B cell (primary cell): ENCODE measurements at regions not wholly inside any gene's neighbourhood (a gene's known extent, or its start where the extent isn't known, plus 50 kb on each side); places are given as distances from the start of the nearest gene placed in this dataset.

Experiments
- CTCF ChIP-seq: fragments of 200-600 bp; IDR thresholded peaks from one replicate; pipeline ENCODE4 v1.8.0; 2022; ENCODE audit warnings: antibody characterized with exemption, mild to moderate bottlenecking
- EZH2 ChIP-seq: IDR thresholded peaks from 2 replicates; pipeline ENCODE4 v1.6.1; 2012; ENCODE audit warnings: borderline replicate concordance, low read depth, mild to moderate bottlenecking, moderate library complexity, low read length; ENCODE audit not compliant: insufficient read depth, poor library complexity, severe bottlenecking

GRCh38 chr15:93614386-93615104 is 525.5 kb upstream of the RGMA start:
- TF ChIP-seq CTCF = no peak
- no peak for TF ChIP-seq EZH2
